ENCODE measurements at regions not wholly inside any gene's neighbourhood (a gene's known extent, or its start where the extent isn't known, plus 50 kb on each side); places are given as distances from the start of the nearest gene placed in this dataset.
"Not testable (repeated sequence)": the region's sequence is repeated elsewhere in the genome, so short reads cannot be mapped to it uniquely, and the experiment has no call there.

DNA sequence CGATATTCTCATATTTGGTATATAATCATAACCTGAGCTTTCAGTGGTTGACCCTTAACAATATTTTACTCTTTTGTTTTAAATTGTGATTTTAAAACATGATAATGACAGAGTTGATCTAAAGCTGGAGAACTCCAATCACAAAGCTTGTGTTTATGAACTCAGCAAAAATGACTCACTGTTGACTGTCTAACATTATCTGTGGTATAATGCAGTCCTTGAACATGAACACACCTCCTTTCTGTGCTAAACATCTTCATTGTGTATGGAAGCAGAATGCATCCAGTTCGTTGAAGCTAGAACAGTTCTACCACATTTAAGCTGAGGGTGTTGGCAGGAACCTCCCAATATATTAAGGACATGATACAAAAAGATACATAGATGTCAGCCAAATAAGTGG is 1030.2 kb upstream of the SEMA6A start:
- no peak for TF ChIP-seq POLR2AphosphoS5 (IDR thresholded peaks at IDR 0.05)
- TF ChIP-seq, protein P1, sequence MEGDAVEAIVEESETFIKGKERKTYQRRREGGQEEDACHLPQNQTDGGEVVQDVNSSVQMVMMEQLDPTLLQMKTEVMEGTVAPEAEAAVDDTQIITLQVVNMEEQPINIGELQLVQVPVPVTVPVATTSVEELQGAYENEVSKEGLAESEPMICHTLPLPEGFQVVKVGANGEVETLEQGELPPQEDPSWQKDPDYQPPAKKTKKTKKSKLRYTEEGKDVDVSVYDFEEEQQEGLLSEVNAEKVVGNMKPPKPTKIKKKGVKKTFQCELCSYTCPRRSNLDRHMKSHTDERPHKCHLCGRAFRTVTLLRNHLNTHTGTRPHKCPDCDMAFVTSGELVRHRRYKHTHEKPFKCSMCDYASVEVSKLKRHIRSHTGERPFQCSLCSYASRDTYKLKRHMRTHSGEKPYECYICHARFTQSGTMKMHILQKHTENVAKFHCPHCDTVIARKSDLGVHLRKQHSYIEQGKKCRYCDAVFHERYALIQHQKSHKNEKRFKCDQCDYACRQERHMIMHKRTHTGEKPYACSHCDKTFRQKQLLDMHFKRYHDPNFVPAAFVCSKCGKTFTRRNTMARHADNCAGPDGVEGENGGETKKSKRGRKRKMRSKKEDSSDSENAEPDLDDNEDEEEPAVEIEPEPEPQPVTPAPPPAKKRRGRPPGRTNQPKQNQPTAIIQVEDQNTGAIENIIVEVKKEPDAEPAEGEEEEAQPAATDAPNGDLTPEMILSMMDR (IDR thresholded peaks at IDR 0.05), result no peak
- Histone ChIP-seq H3K4me3 (no peak overlapping the region), H3K27ac (no peak overlapping the region), H3K36me3 (no peaks in the 10 kb centered on the region), H3K27me3 (replicated peaks; ENCODE audit: insufficient read depth) (no peaks in the 10 kb centered on the region), H3K9me3 (no peaks in the 10 kb centered on the region), H3K4me1 (replicated peaks) (no peaks in the 10 kb centered on the region)
- intact Hi-C loops (cut with DNase I), result no loop called here
- no peak for DNase-seq (ENCODE audit: low spot score)
- 82% methylated on average over 2 of the region's 2 CpGs for WGBS

DNA sequence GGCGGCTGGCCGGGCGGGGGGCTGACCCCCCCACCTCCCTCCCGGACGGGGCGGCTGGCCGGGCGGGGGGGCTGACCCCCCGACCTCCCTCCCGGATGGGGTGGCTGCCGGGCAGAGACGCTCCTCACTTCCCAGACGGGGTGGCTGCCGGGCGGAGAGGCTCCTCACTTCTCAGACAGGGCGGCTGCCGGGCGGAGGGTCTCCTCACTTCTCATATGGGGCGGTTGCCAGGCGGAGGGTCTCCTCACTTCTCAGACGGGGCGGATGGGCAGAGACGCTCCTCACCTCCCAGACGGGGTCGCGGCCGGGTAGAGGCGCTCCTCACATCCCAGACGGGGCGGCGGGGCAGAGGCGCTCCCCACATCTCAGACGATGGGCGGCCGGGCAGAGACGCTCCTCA is 1025.2 kb upstream of the SEMA6A start:
- DNase-seq (ENCODE audit: low spot score); intact Hi-C loops (cut with DNase I); H3K9me3 ChIP-seq; H3K4me3 ChIP-seq; H3K27ac ChIP-seq; H3K27me3 ChIP-seq (replicated peaks; ENCODE audit: insufficient read depth); H3K4me1 ChIP-seq (replicated peaks); H3K36me3 ChIP-seq: not testable (repeated sequence)
- 89% methylated on average over 13 of the region's 36 CpGs for WGBS

DNA sequence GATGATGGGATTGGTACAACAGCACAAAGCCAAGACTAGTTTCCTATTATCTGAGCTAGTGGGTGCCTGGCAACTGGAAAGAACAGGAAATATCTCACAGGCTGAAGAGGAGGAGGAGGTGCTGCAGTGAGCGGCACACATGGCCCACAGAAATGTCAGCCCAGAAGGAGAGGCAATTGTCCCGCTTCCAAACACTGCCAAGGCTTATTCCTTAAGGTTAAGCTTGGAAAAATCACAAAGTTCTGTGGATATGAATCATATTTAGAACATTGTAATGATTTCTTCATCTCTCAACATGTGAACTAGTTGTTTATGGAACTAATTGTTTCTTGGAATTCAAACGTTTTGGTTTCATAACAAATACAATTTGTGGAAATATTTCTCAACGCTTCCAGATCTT is 1019.5 kb upstream of the SEMA6A start:
- DNase-seq (ENCODE audit: low spot score), result no peak

DNA sequence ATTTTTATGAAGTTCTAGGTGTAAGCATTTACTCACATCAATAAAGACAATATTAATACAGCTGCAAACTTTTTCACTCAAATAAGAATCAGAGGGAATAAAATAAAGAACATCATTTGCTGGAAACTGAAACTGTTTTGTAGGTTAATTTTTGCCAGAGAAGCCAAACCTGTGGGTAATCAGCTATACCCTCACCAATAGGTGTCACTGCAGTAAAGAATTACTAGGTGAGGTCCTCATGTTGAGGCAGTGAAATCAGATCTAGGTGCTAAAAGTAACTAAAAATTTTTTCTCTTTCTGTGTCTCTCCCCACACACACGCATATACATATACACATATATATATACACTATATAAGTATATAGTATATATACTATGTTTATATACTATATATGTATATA is 1016.3 kb upstream of the SEMA6A start:
- Histone ChIP-seq H3K27ac (no peak overlapping the region), H3K27me3 (replicated peaks; ENCODE audit: insufficient read depth) (no peaks in the 10 kb centered on the region), H3K4me1 (replicated peaks) (no peaks in the 10 kb centered on the region), H3K4me3 (no peak overlapping the region), H3K36me3 (no peaks in the 10 kb centered on the region), H3K9me3 (no peaks in the 10 kb centered on the region)
- TF ChIP-seq, protein P1 (IDR thresholded peaks at IDR 0.05), result peak in 1 of 4 experiments; percentile 34
- no peak for TF ChIP-seq POLR2A (IDR thresholded peaks at IDR 0.05)
- TF ChIP-seq POLR2AphosphoS5 (IDR thresholded peaks at IDR 0.05), result no peak
- 60% methylated on average over 1 of the region's 1 CpG for WGBS
- no peak for DNase-seq (ENCODE audit: low spot score)
- intact Hi-C loops (cut with DNase I), result loop anchor here (5.0 kb wide), 1 partner anchor 1201 kb away; no protein-coding TSS in a partner anchor

More for the DNA sequence above, 1019.5 kb upstream of the SEMA6A start:
- H3K27me3 ChIP-seq (replicated peaks; ENCODE audit: insufficient read depth), result no peaks in the 10 kb centered on the region
- no peaks in the 10 kb centered on the region for H3K9me3 ChIP-seq
- H3K27ac ChIP-seq, result no peak overlapping the region
- no peak overlapping the region for H3K4me3 ChIP-seq
- WGBS, result 60% methylated on average over 4 of the region's 4 CpGs
- intact Hi-C loops (cut with DNase I), result loop anchor here (5.0 kb wide), 1 partner anchor 1198 kb away; no protein-coding TSS in a partner anchor
- no peaks in the 10 kb centered on the region for H3K4me1 ChIP-seq (replicated peaks)
- H3K36me3 ChIP-seq, result no peaks in the 10 kb centered on the region
- TF ChIP-seq POLR2A (IDR thresholded peaks at IDR 0.05) (no peak), POLR2AphosphoS5 (IDR thresholded peaks at IDR 0.05) (no peak)
- TF ChIP-seq, protein P1 (IDR thresholded peaks at IDR 0.05), result no peak

DNA sequence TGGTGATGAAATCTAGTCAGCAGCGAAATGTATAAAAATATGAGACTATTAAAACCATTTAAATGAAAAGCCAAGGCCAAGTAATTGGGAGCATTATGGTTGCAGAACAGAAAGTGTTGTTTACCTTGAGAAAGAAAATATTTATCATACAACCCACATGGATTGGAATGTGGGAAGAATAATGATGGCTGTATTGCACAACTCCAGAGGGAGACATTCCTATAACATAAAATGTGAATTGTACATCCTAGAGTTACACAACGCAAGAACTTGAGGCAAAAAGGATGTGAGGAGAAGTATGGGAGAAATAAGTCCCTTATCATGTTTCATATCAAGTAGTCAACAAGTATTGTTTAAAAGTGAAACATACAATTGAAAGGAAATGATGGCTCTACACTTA is 1014.0 kb upstream of the SEMA6A start:
- no peak for DNase-seq (ENCODE audit: low spot score)
- Histone ChIP-seq H3K4me1 (replicated peaks) (no peaks in the 10 kb centered on the region), H3K4me3 (no peak overlapping the region), H3K9me3 (no peaks in the 10 kb centered on the region), H3K36me3 (no peaks in the 10 kb centered on the region), H3K27me3 (replicated peaks; ENCODE audit: insufficient read depth) (no peaks in the 10 kb centered on the region), H3K27ac (no peak overlapping the region)
- intact Hi-C loops (cut with DNase I), result no loop called here
- 83% methylated on average over 2 of the region's 2 CpGs for WGBS
- no peak for TF ChIP-seq POLR2AphosphoS5 (IDR thresholded peaks at IDR 0.05)
- no peak for TF ChIP-seq POLR2A (IDR thresholded peaks at IDR 0.05)
- TF ChIP-seq, protein P1 (IDR thresholded peaks at IDR 0.05), result no peak
